Ovary (tissue), 7 donors: ENCODE measurements at regions not wholly inside any gene's neighbourhood (a gene's known extent, or its start where the extent isn't known, plus 50 kb on each side); places are given as distances from the start of the nearest gene placed in this dataset.

ENCODE experiments used
- DNase-seq, 5 donors: peaks; one replicate each; pipeline ENCODE4 v3.0.0-alpha.2; 2019 to 2020
- H3K27ac ChIP-seq, 2 donors: fragments of 200-600 bp; one replicate each; pipeline versions ENCODE4 v1.5.1 to v1.8.0; 2019 to 2022
- H3K27me3 ChIP-seq: fragments of 200-600 bp; one replicate; pipeline ENCODE4 v1.8.0; 2022
- H3K36me3 ChIP-seq: fragments of 200-600 bp; sonication (generic); one replicate; pipeline ENCODE4 v1.5.1; 2019
- H3K4me1 ChIP-seq: one replicate; pipeline ENCODE4 v1.8.1; 2013; ENCODE audit warnings: mild to moderate bottlenecking, moderate library complexity; ENCODE audit not compliant: insufficient read depth
- H3K4me3 ChIP-seq: fragments of 200-600 bp; sonication (generic); one replicate; pipeline ENCODE4 v1.5.1; 2017
- H3K9me3 ChIP-seq, 2 donors: fragments of 200-600 bp in 1 of 2; sonication (generic) in 1 of 2; one replicate each; pipeline versions ENCODE4 v1.5.1 to v1.8.1; 2013 to 2019; ENCODE audit warnings: mild to moderate bottlenecking in 1 of 2, moderate library complexity in 1 of 2
- CTCF ChIP-seq, 3 donors: fragments of 450-650 bp in 2 of 3; fragments of 200-600 bp in 1 of 3; IDR thresholded peaks; one replicate each; pipeline versions ENCODE4 v1.5.1 to v1.8.0; 2016 to 2022; ENCODE audit warnings: antibody characterized with exemption in 3 of 3, mild to moderate bottlenecking in 1 of 3
- EP300 ChIP-seq: sonication (generic); formaldehyde crosslinking; IDR thresholded peaks from one replicate; pipeline ENCODE4 v1.6.1; 2017; ENCODE audit warnings: antibody characterized with exemption
- POLR2A ChIP-seq: fragments of 450-650 bp; IDR thresholded peaks from one replicate; pipeline ENCODE4 v1.6.1; 2017; ENCODE audit warnings: antibody characterized with exemption, mild to moderate bottlenecking, moderate library complexity
- WGBS, 3 donors: extraction: QIAGEN DNeasy Blood & Tissue Kit in 1 of 3; methylation state at CpG; one replicate each; pipeline versions ENCODE4 v1.1.5 to v1.1.7; 2013 to 2017; 5-methylcytosine and 5-hydroxymethylcytosine counted together
- intact Hi-C, 4 donors: fragments of 100-400 bp; cut with DNase I; formaldehyde crosslinking; loops; one replicate each; pipeline versions ENCODE4 v1.11.0 to v1.15.1; 2022 to 2023
- donor health status: DM: no; HTN: no; CAD: no; lungs with moderate emphysema.
- donor health status: DM: no; HTN: no; CAD: no.
- donor health status: Bipolar disorder and iron deficiency.
- donor health status: DM: no; HTN: no; CAD: no.
- donor health status: DM: yes; HTN: yes; CAD: no.

GRCh38 chr11:19551457-19551856, 161.2 kb upstream of the NAV2 start:
- no peak overlapping the region for H3K4me3 ChIP-seq
- H3K9me3 ChIP-seq = no peaks in the 10 kb centered on the region
- WGBS, 3 donors = 55 to 69% (median 60%) methylated on average over 4 of the region's 4 CpGs
- no peaks in the 10 kb centered on the region for H3K36me3 ChIP-seq
- no peaks in the 10 kb centered on the region for H3K27me3 ChIP-seq
- no peak overlapping the region for H3K27ac ChIP-seq
- intact Hi-C loops = loop anchor here in 3 of 4 donors (2.0 to 10.0 kb wide), 3 partner anchors 243 to 479 kb away; no protein-coding TSS in a partner anchor
- no peaks in the 10 kb centered on the region for H3K4me1 ChIP-seq
- no peak for TF ChIP-seq POLR2A
- DNase-seq = no peak

- intact Hi-C loops = loop anchor here in 1 of 4 donors (10.0 kb wide), 1 partner anchor 588 kb away; no protein-coding TSS in a partner anchor
- H3K27ac ChIP-seq = no peak overlapping the region
- no peaks in the 10 kb centered on the region for H3K4me1 ChIP-seq
- 53 to 73% (median 65%) methylated on average over 3 of the region's 3 CpGs for WGBS, 3 donors
- no peak overlapping the region for H3K4me3 ChIP-seq
- no peaks in the 10 kb centered on the region for H3K9me3 ChIP-seq
- no peaks in the 10 kb centered on the region for H3K27me3 ChIP-seq
- no peak for DNase-seq
- TF ChIP-seq CTCF (IDR thresholded peaks at IDR 0.05) (no peak), POLR2A (no peak), EP300 (no peak)
- H3K36me3 ChIP-seq = no peaks in the 10 kb centered on the region
These were observed 165.6 kb upstream of the NAV2 start for GRCh38 chr11:19547044-19547443.

- intact Hi-C loops = loop anchor here in 1 of 4 donors (10.0 kb wide), 1 partner anchor 588 kb away; no protein-coding TSS in a partner anchor
- H3K27ac ChIP-seq = no peak overlapping the region
- H3K9me3 ChIP-seq = no peaks in the 10 kb centered on the region
- no peaks in the 10 kb centered on the region for H3K27me3 ChIP-seq
- no peak for DNase-seq
- H3K4me3 ChIP-seq = no peak overlapping the region
- TF ChIP-seq CTCF (IDR thresholded peaks at IDR 0.05) (no peak), POLR2A (no peak), EP300 (no peak)
- H3K36me3 ChIP-seq = no peaks in the 10 kb centered on the region
- 85 to 90% (median 86%) methylated on average over 5 of the region's 5 CpGs for WGBS, 3 donors
- no peaks in the 10 kb centered on the region for H3K4me1 ChIP-seq
These were observed 166.3 kb upstream of the NAV2 start for GRCh38 chr11:19546325-19546724.

- TF ChIP-seq POLR2A = no peak
- no peak for TF ChIP-seq CTCF (IDR thresholded peaks at IDR 0.05)
- TF ChIP-seq EP300 = no peak
- intact Hi-C loops = loop anchor here in 1 of 4 donors (10.0 kb wide), 1 partner anchor 593 kb away; no protein-coding TSS in a partner anchor
- H3K36me3 ChIP-seq = no peaks in the 10 kb centered on the region
- no peaks in the 10 kb centered on the region for H3K27me3 ChIP-seq
- no peak for DNase-seq
- H3K4me3 ChIP-seq = no peak overlapping the region
- no peak overlapping the region for H3K27ac ChIP-seq
- WGBS, 3 donors = 71 to 90% (median 73%) methylated on average over 3 of the region's 3 CpGs
- H3K9me3 ChIP-seq = no peaks in the 10 kb centered on the region
- H3K4me1 ChIP-seq = no peaks in the 10 kb centered on the region
These were observed 171.1 kb upstream of the NAV2 start for GRCh38 chr11:19541521-19542049.

- Histone ChIP-seq H3K4me3 (no peak overlapping the region), H3K4me1 (no peaks in the 10 kb centered on the region), H3K36me3 (no peaks in the 10 kb centered on the region), H3K27me3 (no peaks in the 10 kb centered on the region), H3K9me3 (no peaks in the 10 kb centered on the region), H3K27ac (no peak overlapping the region)
- no peak for TF ChIP-seq CTCF (IDR thresholded peaks at IDR 0.05)
- no peak for TF ChIP-seq POLR2A
- no peak for TF ChIP-seq EP300
- WGBS, 3 donors = 74 to 79% (median 78%) methylated on average over 6 of the region's 6 CpGs
- no peak for DNase-seq
- intact Hi-C loops = loop anchor here in 1 of 4 donors (10.0 kb wide), 1 partner anchor 595 kb away; no protein-coding TSS in a partner anchor
These were observed 172.8 kb upstream of the NAV2 start for GRCh38 chr11:19539861-19540260.
